ES-I3 (cell line): ENCODE measurements at regions not wholly inside any gene's neighbourhood (a gene's known extent, or its start where the extent isn't known, plus 50 kb on each side); places are given as distances from the start of the nearest gene placed in this dataset.
"Not testable (repeated sequence)": the region's sequence is repeated elsewhere in the genome, so short reads cannot be mapped to it uniquely, and the experiment has no call there.

Experiments
- H3K36me3 ChIP-seq: 2 replicates; pipeline ENCODE4 v1.6.1; 2013; ENCODE audit warnings: mild to moderate bottlenecking, low read length, control low read depth, moderate library complexity; ENCODE audit not compliant: insufficient read depth
- H3K4me1 ChIP-seq: 2 replicates; pipeline ENCODE4 v1.6.1; 2013; ENCODE audit warnings: mild to moderate bottlenecking, control low read depth, low read length; ENCODE audit not compliant: insufficient read depth
- H3K9ac ChIP-seq: 2 replicates; pipeline ENCODE4 v1.6.1; 2013; ENCODE audit warnings: low read depth, mild to moderate bottlenecking, low read length, moderate library complexity
- H3K9me3 ChIP-seq: 2 replicates; pipeline ENCODE4 v1.6.1; 2013; ENCODE audit warnings: mild to moderate bottlenecking, low read length, moderate library complexity; ENCODE audit not compliant: control insufficient read depth, insufficient read depth

- Histone ChIP-seq H3K9me3 (no peaks in the 10 kb centered on the region), H3K4me1 (peaks cover 4% of the 10 kb centered on the region; the same call in 1 of the 2 replicates), H3K36me3 (peaks cover 10% of the 10 kb centered on the region; the same call in 1 of the 2 replicates), H3K9ac (peak overlapping the region; percentile 97)
These were observed 53.6 kb upstream of the ZNF254 start for GRCh38 chr19:24033301-24033962.

- Histone ChIP-seq H3K4me1 (peaks cover 4% of the 10 kb centered on the region; the same call in 1 of the 2 replicates), H3K9ac (peak overlapping the region; percentile 97), H3K36me3 (peaks cover 10% of the 10 kb centered on the region; the same call in 1 of the 2 replicates), H3K9me3 (no peaks in the 10 kb centered on the region)
These were observed 53.0 kb upstream of the ZNF254 start for GRCh38 chr19:24033963-24034342.

- H3K4me1 ChIP-seq, H3K9ac ChIP-seq, H3K9me3 ChIP-seq: not testable (repeated sequence)
- H3K36me3 ChIP-seq = peaks cover 10% of the 10 kb centered on the region; the same call in 1 of the 2 replicates
These were observed 51.6 kb upstream of the ZNF254 start for GRCh38 chr19:24035261-24035880.
